GM10248 (cell line): ENCODE measurements at regions not wholly inside any gene's neighbourhood (a gene's known extent, or its start where the extent isn't known, plus 50 kb on each side); places are given as distances from the start of the nearest gene placed in this dataset.

Source experiments
- CTCF ChIA-PET: fragments of 300-600 bp; sonication (Branson Sonifier 250); formaldehyde crosslinking; extraction: SDS; loops from one replicate; lab custom pipeline; 2021; ENCODE audit warnings: antibody characterized with exemption; lab: Yijun Ruan, JAX
- POLR2A ChIA-PET: fragments of 350-650 bp; sonication (Branson Sonifier 250); formaldehyde crosslinking; extraction: SDS; loops from one replicate; lab custom pipeline; 2020; ENCODE audit warnings: antibody characterized with exemption; lab: Yijun Ruan, JAX
- DNase-seq: peaks from one replicate; pipeline ENCODE4 v3.0.0; 2012; ENCODE audit errors: extremely low spot score
- CTCF ChIP-seq: IDR thresholded peaks from 2 replicates; pipeline ENCODE4 v1.5.1; 2012; ENCODE audit warnings: mild to moderate bottlenecking, low read depth; ENCODE audit errors: extremely low read depth, missing control alignments, control extremely low read depth

- TF ChIP-seq CTCF, result no peak
- ChIA-PET POLR2A (no interaction called here), CTCF (no interaction called here)
- DNase-seq, result no peak
Observed at GRCh38 chr2:129796801-129797488, 182.5 kb upstream of the RAB6C start.

- ChIA-PET POLR2A (no interaction called here), CTCF (no interaction called here)
- no peak for DNase-seq
- TF ChIP-seq CTCF, result no peak
Observed at GRCh38 chr2:129797489-129798300, 181.8 kb upstream of the RAB6C start.

GRCh38 chr2:129798301-129798581 lies 181.2 kb upstream of the RAB6C start:
- DNase-seq, result no peak
- ChIA-PET POLR2A (no interaction called here), CTCF (no interaction called here)
- no peak for TF ChIP-seq CTCF

- CTCF ChIA-PET, result no interaction called here
- DNase-seq, result no peak
- POLR2A ChIA-PET, result no interaction called here
- no peak for TF ChIP-seq CTCF
Observed at GRCh38 chr2:129798626-129799025, 180.8 kb upstream of the RAB6C start.

- no peak for TF ChIP-seq CTCF
- POLR2A ChIA-PET, result no interaction called here
- CTCF ChIA-PET, result no interaction called here
- DNase-seq, result no peak
Observed at GRCh38 chr2:129799036-129799958, 180.2 kb upstream of the RAB6C start.

- no peak for DNase-seq
- ChIA-PET POLR2A (no interaction called here), CTCF (no interaction called here)
- no peak for TF ChIP-seq CTCF
Observed at GRCh38 chr2:129800285-129800684, 179.2 kb upstream of the RAB6C start.
